ENCODE measurements at regions not wholly inside any gene's neighbourhood (a gene's known extent, or its start where the extent isn't known, plus 50 kb on each side); places are given as distances from the start of the nearest gene placed in this dataset.

DNA sequence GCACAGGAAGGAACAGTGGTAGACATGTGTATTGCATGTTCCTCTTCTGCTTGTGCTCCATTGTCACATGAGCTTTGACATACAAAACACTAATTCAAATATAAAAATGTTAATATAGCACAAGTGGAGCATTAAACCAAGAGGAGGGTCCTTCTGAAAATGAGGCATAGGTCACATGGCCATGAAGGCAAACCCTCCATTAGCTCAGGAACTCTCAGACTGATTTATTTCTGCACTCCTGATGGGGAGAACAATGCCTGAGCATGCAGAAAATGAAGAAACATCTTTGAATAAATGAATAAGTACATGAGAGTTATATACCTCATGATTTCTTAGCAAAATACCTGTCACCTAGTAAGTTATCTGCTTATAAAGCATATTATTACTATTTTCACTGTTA, 769.2 kb upstream of the EPHA5 start:
- Histone ChIP-seq H3K9ac (ENCODE audit: low read length) (no peak overlapping the region), H3K9me2 (replicated peaks; ENCODE audit: insufficient read depth, low read length) (no peaks in the 10 kb centered on the region), H3F3A (ENCODE audit: insufficient read depth) (no peaks in the 10 kb centered on the region), H3K4me3 (ENCODE audit: insufficient read depth, low read length, poor library complexity, severe bottlenecking) (no peak overlapping the region), H3K9me3 (ENCODE audit: insufficient read depth, low read length) (no peaks in the 10 kb centered on the region), H3K27me3 (ENCODE audit: low read length) (no peaks in the 10 kb centered on the region), H2AFZ (ENCODE audit: low read depth, low read length, severe bottlenecking) (no peak overlapping the region), H3K27ac (ENCODE audit: low read depth, low read length) (no peak overlapping the region), H3K4me2 (ENCODE audit: low read depth, low read length, poor library complexity, severe bottlenecking) (no peak overlapping the region), H4K20me1 (ENCODE audit: low read depth, low read length) (no peaks in the 10 kb centered on the region), H3K36me3 (ENCODE audit: low read length) (no peaks in the 10 kb centered on the region), H3K79me2 (ENCODE audit: insufficient read depth, low read length) (no peaks in the 10 kb centered on the region)
- no peak for TF ChIP-seq EZH2phosphoT487 (conservative IDR thresholded peaks at IDR 0.05; ENCODE audit: low read length)
- TF ChIP-seq, protein P1, sequence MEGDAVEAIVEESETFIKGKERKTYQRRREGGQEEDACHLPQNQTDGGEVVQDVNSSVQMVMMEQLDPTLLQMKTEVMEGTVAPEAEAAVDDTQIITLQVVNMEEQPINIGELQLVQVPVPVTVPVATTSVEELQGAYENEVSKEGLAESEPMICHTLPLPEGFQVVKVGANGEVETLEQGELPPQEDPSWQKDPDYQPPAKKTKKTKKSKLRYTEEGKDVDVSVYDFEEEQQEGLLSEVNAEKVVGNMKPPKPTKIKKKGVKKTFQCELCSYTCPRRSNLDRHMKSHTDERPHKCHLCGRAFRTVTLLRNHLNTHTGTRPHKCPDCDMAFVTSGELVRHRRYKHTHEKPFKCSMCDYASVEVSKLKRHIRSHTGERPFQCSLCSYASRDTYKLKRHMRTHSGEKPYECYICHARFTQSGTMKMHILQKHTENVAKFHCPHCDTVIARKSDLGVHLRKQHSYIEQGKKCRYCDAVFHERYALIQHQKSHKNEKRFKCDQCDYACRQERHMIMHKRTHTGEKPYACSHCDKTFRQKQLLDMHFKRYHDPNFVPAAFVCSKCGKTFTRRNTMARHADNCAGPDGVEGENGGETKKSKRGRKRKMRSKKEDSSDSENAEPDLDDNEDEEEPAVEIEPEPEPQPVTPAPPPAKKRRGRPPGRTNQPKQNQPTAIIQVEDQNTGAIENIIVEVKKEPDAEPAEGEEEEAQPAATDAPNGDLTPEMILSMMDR (IDR thresholded peaks at IDR 0.05; ENCODE audit: insufficient read depth, low read length, poor library complexity, severe bottlenecking): no peak

DNA sequence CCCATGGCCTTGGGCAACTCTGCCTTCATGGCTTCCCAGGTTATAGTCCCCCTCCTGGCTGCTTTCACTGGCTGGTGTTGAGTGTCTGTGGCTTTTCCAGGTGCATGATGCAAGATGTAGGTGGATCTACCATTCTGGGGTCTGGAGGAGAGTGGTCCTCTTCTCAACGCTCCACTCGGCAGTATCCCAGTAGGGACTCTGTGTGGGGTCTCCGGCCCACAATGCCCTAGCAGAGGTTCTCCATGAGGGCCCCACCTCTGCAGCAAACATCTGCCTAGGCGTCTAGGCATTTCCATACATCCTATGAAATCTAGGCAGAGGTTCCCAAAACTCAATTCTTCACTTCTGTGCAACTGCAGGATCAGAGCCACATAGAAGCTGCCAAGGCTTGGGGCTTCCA, 763.4 kb upstream of the EPHA5 start:
- Histone ChIP-seq H3F3A (ENCODE audit: insufficient read depth) (no peaks in the 10 kb centered on the region), H3K9me3 (ENCODE audit: insufficient read depth, low read length) (no peaks in the 10 kb centered on the region), H3K4me3 (ENCODE audit: insufficient read depth, low read length, poor library complexity, severe bottlenecking) (no peak overlapping the region), H3K27me3 (ENCODE audit: low read length) (no peaks in the 10 kb centered on the region), H3K36me3 (ENCODE audit: low read length) (no peaks in the 10 kb centered on the region), H3K9me2 (replicated peaks; ENCODE audit: insufficient read depth, low read length) (no peaks in the 10 kb centered on the region), H3K9ac (ENCODE audit: low read length) (no peak overlapping the region), H3K4me2 (ENCODE audit: low read depth, low read length, poor library complexity, severe bottlenecking) (no peak overlapping the region), H2AFZ (ENCODE audit: low read depth, low read length, severe bottlenecking) (no peak overlapping the region), H4K20me1 (ENCODE audit: low read depth, low read length) (no peaks in the 10 kb centered on the region), H3K79me2 (ENCODE audit: insufficient read depth, low read length) (no peaks in the 10 kb centered on the region), H3K27ac (ENCODE audit: low read depth, low read length) (no peak overlapping the region)
- no peak for TF ChIP-seq EZH2phosphoT487 (conservative IDR thresholded peaks at IDR 0.05; ENCODE audit: low read length)
- TF ChIP-seq, protein P1 (IDR thresholded peaks at IDR 0.05; ENCODE audit: insufficient read depth, low read length, poor library complexity, severe bottlenecking): no peak

DNA sequence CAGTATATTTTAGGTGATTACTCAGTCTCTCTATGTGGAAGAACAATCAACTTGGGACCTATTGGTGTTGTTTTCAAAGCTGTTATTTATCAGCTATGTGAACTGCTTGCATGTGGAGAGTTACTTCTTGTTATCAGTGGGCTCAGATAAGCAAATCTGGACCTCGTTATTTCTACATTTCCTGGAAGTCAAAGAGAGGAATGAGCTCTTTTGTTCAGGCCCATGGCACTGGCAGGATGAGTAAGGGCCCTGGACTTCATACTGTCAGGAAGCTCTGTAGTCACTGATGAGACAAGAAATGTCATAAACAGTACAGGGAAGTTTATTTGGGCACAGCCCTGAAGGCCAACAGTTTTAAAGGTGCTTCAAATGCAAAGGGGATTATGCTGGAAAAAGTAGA, 760.6 kb upstream of the EPHA5 start:
- H3K27ac ChIP-seq (ENCODE audit: low read depth, low read length): no peak overlapping the region
- H4K20me1 ChIP-seq (ENCODE audit: low read depth, low read length): no peaks in the 10 kb centered on the region
- H3K36me3 ChIP-seq (ENCODE audit: low read length): no peaks in the 10 kb centered on the region
- no peaks in the 10 kb centered on the region for H3K9me3 ChIP-seq (ENCODE audit: insufficient read depth, low read length)
- no peak overlapping the region for H2AFZ ChIP-seq (ENCODE audit: low read depth, low read length, severe bottlenecking)
- H3K4me3 ChIP-seq (ENCODE audit: insufficient read depth, low read length, poor library complexity, severe bottlenecking): no peak overlapping the region
- H3K79me2 ChIP-seq (ENCODE audit: insufficient read depth, low read length): no peaks in the 10 kb centered on the region
- no peak overlapping the region for H3K9ac ChIP-seq (ENCODE audit: low read length)
- no peaks in the 10 kb centered on the region for H3K27me3 ChIP-seq (ENCODE audit: low read length)
- TF ChIP-seq EZH2phosphoT487 (conservative IDR thresholded peaks at IDR 0.05; ENCODE audit: low read length): no peak
- TF ChIP-seq, protein P1 (IDR thresholded peaks at IDR 0.05; ENCODE audit: insufficient read depth, low read length, poor library complexity, severe bottlenecking): no peak
- H3K9me2 ChIP-seq (replicated peaks; ENCODE audit: insufficient read depth, low read length): no peaks in the 10 kb centered on the region
- H3K4me2 ChIP-seq (ENCODE audit: low read depth, low read length, poor library complexity, severe bottlenecking): no peak overlapping the region
- H3F3A ChIP-seq (ENCODE audit: insufficient read depth): no peaks in the 10 kb centered on the region

DNA sequence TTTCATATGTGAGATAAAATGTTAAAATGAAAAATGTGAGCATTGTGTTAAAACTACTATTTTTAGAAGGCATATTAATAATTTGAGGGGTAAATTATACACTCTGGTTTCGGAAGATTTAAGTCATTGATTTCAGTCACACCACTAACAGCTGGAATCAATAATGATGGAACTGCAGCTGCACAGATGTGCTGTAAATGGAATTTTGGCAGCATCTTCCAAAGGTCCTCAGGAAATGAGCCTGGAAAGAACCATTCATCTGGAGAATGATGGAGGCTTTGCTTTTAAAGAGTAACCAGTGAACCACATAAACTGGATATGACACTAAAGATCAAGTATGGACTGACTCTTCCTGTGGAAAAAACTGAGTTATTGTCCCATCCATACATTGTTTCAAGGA, 759.0 kb upstream of the EPHA5 start:
- Histone ChIP-seq H3F3A (ENCODE audit: insufficient read depth) (no peaks in the 10 kb centered on the region), H3K79me2 (ENCODE audit: insufficient read depth, low read length) (no peaks in the 10 kb centered on the region), H3K9me2 (replicated peaks; ENCODE audit: insufficient read depth, low read length) (no peaks in the 10 kb centered on the region), H3K36me3 (ENCODE audit: low read length) (no peaks in the 10 kb centered on the region), H3K9me3 (ENCODE audit: insufficient read depth, low read length) (no peaks in the 10 kb centered on the region), H3K9ac (ENCODE audit: low read length) (no peak overlapping the region), H3K27me3 (ENCODE audit: low read length) (no peaks in the 10 kb centered on the region), H4K20me1 (ENCODE audit: low read depth, low read length) (no peaks in the 10 kb centered on the region), H2AFZ (ENCODE audit: low read depth, low read length, severe bottlenecking) (no peak overlapping the region), H3K27ac (ENCODE audit: low read depth, low read length) (no peak overlapping the region), H3K4me2 (ENCODE audit: low read depth, low read length, poor library complexity, severe bottlenecking) (no peak overlapping the region), H3K4me3 (ENCODE audit: insufficient read depth, low read length, poor library complexity, severe bottlenecking) (no peak overlapping the region)
- TF ChIP-seq EZH2phosphoT487 (conservative IDR thresholded peaks at IDR 0.05; ENCODE audit: low read length): no peak
- TF ChIP-seq, protein P1 (IDR thresholded peaks at IDR 0.05; ENCODE audit: insufficient read depth, low read length, poor library complexity, severe bottlenecking): no peak

Measured in SU-DHL-6 (cell line).